Neural crest cell (in vitro differentiated cells): ENCODE measurements at regions not wholly inside any gene's neighbourhood (a gene's known extent, or its start where the extent isn't known, plus 50 kb on each side); places are given as distances from the start of the nearest gene placed in this dataset.
A peak's percentile ranks its signal among the peaks of the same experiment; 100 is the strongest.

Experiments
- DNase-seq: peaks from one replicate; pipeline ENCODE4 v3.0.0; 2021; ENCODE audit warnings: low read depth, mixed read lengths, low spot score
- H3K27ac Mint-ChIP-seq: one replicate; pipeline ENCODE4 v1.8.0; 2021; ENCODE audit warnings: mild to moderate bottlenecking, mixed read lengths; ENCODE audit not compliant: unreplicated experiment
- H3K27me3 Mint-ChIP-seq: 2 replicates; pipeline ENCODE4 v1.8.0; 2021; ENCODE audit warnings: low read depth, mild to moderate bottlenecking, mixed read lengths
- H3K36me3 Mint-ChIP-seq: 2 replicates; pipeline ENCODE4 v1.8.0; 2021; ENCODE audit warnings: low read depth, mild to moderate bottlenecking, mixed read lengths
- H3K4me1 Mint-ChIP-seq: 2 replicates; pipeline ENCODE4 v1.8.0; 2021; ENCODE audit warnings: mixed read lengths
- H3K4me3 Mint-ChIP-seq: one replicate; pipeline ENCODE4 v1.8.0; 2021; ENCODE audit warnings: mild to moderate bottlenecking, mixed read lengths
- H3K9me3 Mint-ChIP-seq: 2 replicates; pipeline ENCODE4 v1.8.0; 2021; ENCODE audit warnings: mixed read lengths
- TF ChIP-seq, protein P1 (sequence below): fragments of 200-600 bp; sonication (generic); conservative IDR thresholded peaks from 2 replicates; pipeline ENCODE4 v1.5.0; 2021; ENCODE audit warnings: antibody characterized with exemption, mild to moderate bottlenecking

DNA sequence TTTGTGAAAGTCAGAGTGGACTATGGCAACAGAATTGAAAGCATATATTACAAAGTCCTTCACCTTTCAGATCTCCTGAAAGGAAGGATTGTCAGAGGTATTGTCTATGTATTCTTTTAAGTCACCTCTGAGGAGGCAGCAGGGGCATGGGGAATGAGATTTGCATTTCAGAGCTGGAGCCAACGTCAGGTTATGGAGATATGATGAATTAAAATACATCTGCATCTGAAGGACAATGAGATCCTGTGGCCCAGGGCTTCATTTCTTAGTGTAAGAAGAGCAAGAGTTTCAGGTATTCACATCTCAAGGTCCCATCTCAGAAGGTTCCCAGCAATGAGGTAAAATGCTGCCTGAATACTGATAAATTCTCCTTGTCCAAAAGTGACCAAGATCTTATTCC lies 695.8 kb downstream of the TUSC7 start:
- no peaks in the 10 kb centered on the region for H3K27me3 Mint-ChIP-seq
- no peaks in the 10 kb centered on the region for H3K36me3 Mint-ChIP-seq
- no peak overlapping the region for H3K27ac Mint-ChIP-seq
- H3K4me1 Mint-ChIP-seq, result peaks cover 17% of the 10 kb centered on the region
- no peak for DNase-seq
- peaks cover 2% of the 10 kb centered on the region for H3K9me3 Mint-ChIP-seq
- TF ChIP-seq, protein P1, sequence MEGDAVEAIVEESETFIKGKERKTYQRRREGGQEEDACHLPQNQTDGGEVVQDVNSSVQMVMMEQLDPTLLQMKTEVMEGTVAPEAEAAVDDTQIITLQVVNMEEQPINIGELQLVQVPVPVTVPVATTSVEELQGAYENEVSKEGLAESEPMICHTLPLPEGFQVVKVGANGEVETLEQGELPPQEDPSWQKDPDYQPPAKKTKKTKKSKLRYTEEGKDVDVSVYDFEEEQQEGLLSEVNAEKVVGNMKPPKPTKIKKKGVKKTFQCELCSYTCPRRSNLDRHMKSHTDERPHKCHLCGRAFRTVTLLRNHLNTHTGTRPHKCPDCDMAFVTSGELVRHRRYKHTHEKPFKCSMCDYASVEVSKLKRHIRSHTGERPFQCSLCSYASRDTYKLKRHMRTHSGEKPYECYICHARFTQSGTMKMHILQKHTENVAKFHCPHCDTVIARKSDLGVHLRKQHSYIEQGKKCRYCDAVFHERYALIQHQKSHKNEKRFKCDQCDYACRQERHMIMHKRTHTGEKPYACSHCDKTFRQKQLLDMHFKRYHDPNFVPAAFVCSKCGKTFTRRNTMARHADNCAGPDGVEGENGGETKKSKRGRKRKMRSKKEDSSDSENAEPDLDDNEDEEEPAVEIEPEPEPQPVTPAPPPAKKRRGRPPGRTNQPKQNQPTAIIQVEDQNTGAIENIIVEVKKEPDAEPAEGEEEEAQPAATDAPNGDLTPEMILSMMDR, result no peak
- no peak overlapping the region for H3K4me3 Mint-ChIP-seq

DNA sequence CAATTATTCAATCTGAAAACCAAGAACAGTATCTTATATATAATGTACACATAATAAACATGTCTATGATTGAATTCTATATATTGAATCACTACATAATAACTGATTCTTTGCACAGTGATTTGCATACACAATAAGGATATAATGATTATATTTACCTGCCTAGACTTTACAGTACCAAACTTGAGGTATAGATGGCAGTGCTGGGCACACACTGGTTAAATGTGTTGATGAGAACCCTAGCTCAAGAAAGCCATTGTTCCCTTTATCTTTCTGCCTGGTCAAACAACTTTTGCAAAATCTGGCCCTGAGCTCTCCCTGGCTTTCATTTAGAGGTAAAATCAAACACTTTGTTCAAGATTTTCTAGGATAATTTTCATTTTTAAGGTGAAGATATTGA lies 697.7 kb downstream of the TUSC7 start:
- H3K9me3 Mint-ChIP-seq, result peaks cover 2% of the 10 kb centered on the region
- no peaks in the 10 kb centered on the region for H3K36me3 Mint-ChIP-seq
- H3K4me1 Mint-ChIP-seq, result peaks cover 10% of the 10 kb centered on the region
- no peak overlapping the region for H3K27ac Mint-ChIP-seq
- no peaks in the 10 kb centered on the region for H3K27me3 Mint-ChIP-seq
- no peak for DNase-seq
- H3K4me3 Mint-ChIP-seq, result no peak overlapping the region
- TF ChIP-seq, protein P1, result peak; percentile 51

DNA sequence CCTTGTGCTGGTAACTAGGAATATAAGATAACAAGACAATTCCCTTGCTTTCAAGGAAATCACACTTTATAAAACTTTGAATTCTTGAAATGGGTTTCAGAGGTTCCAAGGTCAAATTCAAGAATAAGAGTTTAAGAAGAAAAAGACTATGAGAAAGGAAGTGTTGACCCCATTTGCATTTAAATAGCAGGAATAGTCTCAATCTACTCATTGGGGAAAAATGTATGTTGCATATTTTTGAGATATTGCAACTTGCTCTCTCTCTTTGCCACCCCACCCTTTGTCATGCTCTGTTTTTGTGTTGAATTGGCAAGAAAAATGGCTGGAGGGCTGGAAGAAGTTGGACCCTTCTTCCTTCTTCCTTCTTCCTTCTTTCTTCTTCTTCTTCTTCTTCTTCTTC lies 699.2 kb downstream of the TUSC7 start:
- TF ChIP-seq, protein P1, result no peak
- no peak for DNase-seq
- no peak overlapping the region for H3K4me3 Mint-ChIP-seq
- no peaks in the 10 kb centered on the region for H3K36me3 Mint-ChIP-seq
- H3K4me1 Mint-ChIP-seq, result peaks cover 10% of the 10 kb centered on the region
- H3K27me3 Mint-ChIP-seq, result no peaks in the 10 kb centered on the region
- no peak overlapping the region for H3K27ac Mint-ChIP-seq
- H3K9me3 Mint-ChIP-seq, result peaks cover 2% of the 10 kb centered on the region

DNA sequence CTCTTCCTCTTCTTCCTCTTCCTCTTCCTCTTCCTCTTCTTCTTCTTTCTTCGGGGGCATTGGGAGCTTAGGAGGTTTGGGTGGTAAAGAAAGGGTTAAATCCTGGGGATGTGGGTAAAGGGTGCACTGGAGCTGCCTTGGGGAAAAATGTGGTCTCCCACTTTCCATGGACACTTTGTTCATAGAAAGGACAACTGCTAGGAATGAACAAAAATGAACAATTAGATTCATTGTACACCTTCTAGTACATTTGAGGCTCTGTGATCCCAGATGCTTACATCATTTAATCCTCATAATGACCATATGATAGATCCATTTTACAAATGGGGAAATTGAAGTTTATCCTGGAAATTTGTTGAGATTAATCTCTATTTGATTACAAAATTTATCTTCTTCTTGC lies 699.7 kb downstream of the TUSC7 start:
- TF ChIP-seq, protein P1, result no peak
- H3K36me3 Mint-ChIP-seq, result no peaks in the 10 kb centered on the region
- H3K9me3 Mint-ChIP-seq, result peaks cover 2% of the 10 kb centered on the region
- no peak overlapping the region for H3K27ac Mint-ChIP-seq
- no peaks in the 10 kb centered on the region for H3K27me3 Mint-ChIP-seq
- DNase-seq, result no peak
- peaks cover 10% of the 10 kb centered on the region for H3K4me1 Mint-ChIP-seq
- H3K4me3 Mint-ChIP-seq, result no peak overlapping the region

DNA sequence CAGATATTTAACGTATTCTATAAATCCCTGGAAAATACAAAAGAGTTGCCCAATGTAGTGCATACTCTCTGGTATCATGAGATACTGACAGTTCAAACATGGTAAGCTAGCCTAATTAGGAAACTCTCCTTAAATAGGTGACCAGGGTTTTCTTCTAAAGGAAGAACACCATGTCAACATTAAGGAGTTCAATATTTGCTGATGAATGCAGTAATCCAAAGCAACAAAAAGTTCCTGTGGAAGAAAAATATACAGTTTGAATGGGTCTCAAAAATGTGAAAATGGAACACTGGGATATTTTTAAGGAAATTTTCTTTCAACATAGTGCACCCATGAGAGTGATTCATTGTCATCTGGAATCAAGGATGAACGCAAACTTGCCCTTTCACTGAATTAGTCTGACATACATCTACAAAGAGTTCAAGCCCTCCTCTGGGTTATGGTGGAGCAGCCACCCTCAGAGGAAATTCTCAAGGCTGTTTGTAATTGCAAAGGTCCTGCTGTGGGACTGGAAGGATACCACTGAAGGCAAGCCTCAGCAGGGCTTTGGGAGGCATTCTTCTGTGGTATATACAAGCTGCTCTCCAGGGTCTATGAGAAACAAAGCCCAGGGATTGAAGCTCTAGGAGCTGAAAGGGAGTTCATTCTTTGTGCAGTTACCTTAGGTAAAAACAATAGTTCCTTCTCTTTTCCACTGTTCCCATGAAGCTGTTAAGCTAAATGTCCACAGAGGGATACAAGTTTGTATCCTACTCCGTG lies 700.3 kb downstream of the TUSC7 start:
- H3K36me3 Mint-ChIP-seq, result no peaks in the 10 kb centered on the region
- H3K4me1 Mint-ChIP-seq, result peaks cover 8% of the 10 kb centered on the region
- H3K27ac Mint-ChIP-seq, result no peak overlapping the region
- H3K27me3 Mint-ChIP-seq, result no peaks in the 10 kb centered on the region
- TF ChIP-seq, protein P1, result no peak
- peaks cover 2% of the 10 kb centered on the region for H3K9me3 Mint-ChIP-seq
- no peak for DNase-seq
- no peak overlapping the region for H3K4me3 Mint-ChIP-seq
